ENCODE measurements at regions not wholly inside any gene's neighbourhood (a gene's known extent, or its start where the extent isn't known, plus 50 kb on each side); places are given as distances from the start of the nearest gene placed in this dataset.

DNA sequence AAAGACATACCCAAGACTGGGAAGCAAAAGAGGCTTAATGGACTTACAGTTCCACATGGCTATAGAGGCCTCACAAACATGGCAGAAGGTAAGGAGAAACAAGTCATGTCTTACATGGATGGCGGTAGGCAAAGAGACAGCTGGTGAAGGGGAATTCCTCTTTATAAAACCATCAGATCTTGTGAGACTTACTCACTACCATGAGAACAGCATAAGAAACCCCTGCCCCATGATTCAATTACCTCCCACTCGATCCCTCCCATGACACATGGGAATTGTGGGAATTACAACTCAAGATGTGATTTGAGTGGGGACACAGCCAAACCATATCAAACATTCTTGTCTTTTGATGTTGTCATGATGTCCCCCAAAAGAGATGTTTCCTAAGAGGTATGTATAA is 103.3 kb downstream of the DUSP10 start:
- H3K4me3 Mint-ChIP-seq: no peak overlapping the region
- no peak for ATAC-seq
- no peak overlapping the region for H3K27ac Mint-ChIP-seq
- no peak for DNase-seq
- H3K9me3 Mint-ChIP-seq: peaks cover 0 to 4% of the 10 kb centered on the region in 2 donors
- H3K4me1 Mint-ChIP-seq: no peaks in the 10 kb centered on the region
- H3K27me3 Mint-ChIP-seq: no peaks in the 10 kb centered on the region

DNA sequence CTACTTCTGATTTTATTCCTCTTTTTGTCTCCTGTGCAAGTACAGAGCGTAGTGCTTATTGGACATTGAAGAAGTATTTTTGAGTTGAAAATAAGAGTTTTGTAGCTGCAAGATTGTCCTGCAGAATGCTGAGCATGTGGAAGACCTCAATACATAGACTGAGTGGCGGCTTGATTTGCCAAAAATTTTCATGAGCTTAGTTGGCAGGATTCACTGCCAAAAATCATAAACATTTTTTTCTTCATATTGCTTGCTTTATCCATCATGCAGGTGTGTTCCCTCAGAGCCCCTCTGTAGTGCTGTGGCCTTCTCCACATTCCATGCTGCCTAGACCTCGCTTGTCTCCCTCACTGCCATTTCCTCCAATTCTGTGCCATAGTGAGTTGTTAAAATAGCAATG is 100.1 kb downstream of the DUSP10 start:
- DNase-seq (no peak), ATAC-seq (no peak)
- no peaks in the 10 kb centered on the region for H3K27me3 Mint-ChIP-seq
- no peak overlapping the region for H3K4me3 Mint-ChIP-seq
- peaks cover 0 to 7% of the 10 kb centered on the region in 2 donors for H3K9me3 Mint-ChIP-seq
- no peaks in the 10 kb centered on the region for H3K4me1 Mint-ChIP-seq
- H3K27ac Mint-ChIP-seq: no peak overlapping the region

DNA sequence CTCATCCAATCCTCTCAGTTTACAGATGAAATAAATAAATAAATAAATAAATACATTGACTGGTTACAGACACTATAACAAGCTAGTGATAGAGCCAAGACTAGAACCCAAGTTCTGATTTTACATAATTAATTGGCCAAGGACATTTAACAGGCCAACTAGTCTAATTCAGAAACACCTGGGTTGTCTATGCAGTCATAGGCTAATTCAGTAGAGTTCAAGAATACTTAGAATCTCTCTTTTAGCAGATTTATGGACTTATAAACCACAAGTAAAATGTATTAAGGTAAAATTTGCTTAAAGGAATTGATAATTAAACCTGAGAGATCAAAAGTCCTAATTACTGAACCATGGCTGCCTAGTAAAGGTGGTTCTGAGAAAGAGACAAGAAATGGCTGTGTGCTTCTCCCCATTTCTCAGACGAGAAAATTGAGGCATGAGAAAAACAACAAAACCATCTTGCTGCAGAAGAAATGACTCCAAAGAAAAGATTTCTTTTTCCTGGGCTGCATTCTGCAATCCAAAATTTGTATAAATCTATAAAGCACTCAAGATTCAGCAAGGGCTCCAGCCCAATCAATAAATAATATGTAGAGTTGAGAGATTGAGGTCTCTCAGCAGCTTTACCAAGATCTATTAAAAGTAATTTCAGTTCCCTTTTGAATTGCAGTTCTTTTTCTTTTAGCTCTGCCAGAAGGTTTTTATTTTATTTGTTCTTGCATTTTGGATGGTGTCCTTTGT is 98.3 kb downstream of the DUSP10 start:
- Mint-ChIP-seq H3K4me3 (no peak overlapping the region), H3K4me1 (no peaks in the 10 kb centered on the region), H3K27me3 (no peaks in the 10 kb centered on the region), H3K27ac (no peak overlapping the region), H3K9me3 (peaks cover 0 to 4% of the 10 kb centered on the region in 2 donors)
- DNase-seq (no peak), ATAC-seq (no peak)

- ATAC-seq (no peak), DNase-seq (no peak)
- Mint-ChIP-seq H3K4me3 (no peak overlapping the region), H3K9me3 (peaks cover 0 to 3% of the 10 kb centered on the region in 2 donors), H3K27me3 (no peaks in the 10 kb centered on the region), H3K4me1 (no peaks in the 10 kb centered on the region), H3K27ac (no peak overlapping the region)
Observed at GRCh38 chr1:221644145-221644448, 97.8 kb downstream of the DUSP10 start.

DNA sequence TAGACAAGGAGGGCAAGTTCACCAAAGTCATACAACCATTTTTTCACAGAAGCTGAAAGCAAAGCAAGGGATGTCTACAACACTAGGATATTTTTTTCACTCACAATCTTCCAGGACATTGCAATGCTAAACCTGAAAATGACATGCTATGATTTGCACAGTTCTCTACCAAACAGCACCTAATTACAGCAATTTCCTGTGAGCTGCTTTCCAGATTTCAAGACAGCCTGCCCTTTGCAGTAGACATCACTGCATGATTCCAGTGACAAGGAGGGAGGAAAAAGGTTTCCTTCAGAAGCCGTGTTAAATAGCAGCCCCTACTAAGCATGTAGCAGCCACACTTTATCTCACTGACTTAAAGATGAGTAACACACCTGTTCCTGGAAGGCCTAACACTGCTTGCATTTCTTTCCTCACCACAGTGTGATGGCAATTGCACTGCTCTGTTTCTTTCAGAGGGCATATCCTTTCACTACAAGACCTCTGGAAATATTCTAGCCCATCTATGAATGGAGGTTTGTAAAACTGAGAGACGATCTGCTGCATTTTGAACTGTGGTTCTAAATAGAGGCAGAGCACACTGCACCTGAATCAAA is 97.1 kb downstream of the DUSP10 start:
- ATAC-seq (no peak), DNase-seq (no peak)
- peaks cover 0 to 3% of the 10 kb centered on the region in 2 donors for H3K9me3 Mint-ChIP-seq
- no peak overlapping the region for H3K27ac Mint-ChIP-seq
- H3K4me1 Mint-ChIP-seq: no peaks in the 10 kb centered on the region
- no peak overlapping the region for H3K4me3 Mint-ChIP-seq
- no peaks in the 10 kb centered on the region for H3K27me3 Mint-ChIP-seq

DNA sequence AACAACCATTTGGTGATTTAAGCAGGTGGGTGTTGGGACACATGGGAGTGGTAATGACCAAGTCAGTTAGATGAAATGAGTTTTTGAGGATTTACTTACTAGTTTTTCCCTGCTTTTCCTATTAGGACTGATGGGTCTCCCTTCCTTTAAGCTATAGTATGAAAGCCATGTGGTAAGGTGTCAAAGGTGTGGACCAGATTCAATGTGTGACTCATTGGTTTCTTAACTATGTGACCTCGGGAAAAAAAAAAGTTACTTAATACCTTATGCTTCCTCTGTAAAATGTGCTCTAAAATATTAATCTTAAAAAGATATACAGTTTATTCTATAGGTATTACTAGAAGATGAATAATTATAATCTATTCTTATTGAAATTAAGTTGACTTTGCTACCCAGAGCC is 93.7 kb downstream of the DUSP10 start:
- Mint-ChIP-seq H3K27me3 (no peaks in the 10 kb centered on the region), H3K27ac (no peak overlapping the region), H3K4me1 (no peaks in the 10 kb centered on the region), H3K9me3 (peaks cover 0 to 3% of the 10 kb centered on the region in 2 donors), H3K4me3 (no peak overlapping the region)
- ATAC-seq (no peak), DNase-seq (no peak)

Data from stimulated activated naive CD8-positive, alpha-beta T cell treated with anti-CD3 and anti-CD28 coated beads, Interleukin-15, amount 100 ng/mL, for 72 hours (primary cell).